ENCODE measurements at regions not wholly inside any gene's neighbourhood (a gene's known extent, or its start where the extent isn't known, plus 50 kb on each side); places are given as distances from the start of the nearest gene placed in this dataset.

DNA sequence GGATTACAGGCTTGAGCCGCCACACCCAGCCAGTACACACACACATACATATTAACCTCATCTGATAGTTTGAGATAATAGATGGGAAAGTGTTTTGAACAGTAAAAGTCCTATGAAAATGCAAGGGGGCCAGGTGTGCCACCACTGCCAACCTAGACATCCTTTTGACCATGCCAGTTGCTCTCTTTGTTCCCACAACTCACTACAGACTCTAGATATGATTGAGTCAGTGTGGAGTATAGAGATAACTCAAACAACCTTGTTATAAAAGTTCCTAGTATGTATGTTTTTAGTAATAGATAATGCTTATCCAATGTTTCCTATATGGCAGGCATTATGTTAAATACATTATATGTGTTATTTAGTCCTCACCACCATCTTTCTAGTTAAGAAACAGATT lies 72.7 kb upstream of the JAK1 start:
- DNase-seq, result no peak
- no peaks in the 10 kb centered on the region for H3K9me3 ChIP-seq (replicated peaks in 1 of 3)
- no peaks in the 10 kb centered on the region for H3K27me3 ChIP-seq
- 94 to 100% (median 99%) methylated on average over 1 of the region's 1 CpG for WGBS, 4 donors
- peaks cover 0 to 7% of the 10 kb centered on the region in 2 donors for H3K4me1 ChIP-seq (replicated peaks in 1 of 2)
- H3K27ac ChIP-seq, result no peak overlapping the region
- H3K36me3 ChIP-seq (replicated peaks in 1 of 2), result no peaks in the 10 kb centered on the region
- no peak overlapping the region for H3K4me3 ChIP-seq
- TF ChIP-seq, protein P1, sequence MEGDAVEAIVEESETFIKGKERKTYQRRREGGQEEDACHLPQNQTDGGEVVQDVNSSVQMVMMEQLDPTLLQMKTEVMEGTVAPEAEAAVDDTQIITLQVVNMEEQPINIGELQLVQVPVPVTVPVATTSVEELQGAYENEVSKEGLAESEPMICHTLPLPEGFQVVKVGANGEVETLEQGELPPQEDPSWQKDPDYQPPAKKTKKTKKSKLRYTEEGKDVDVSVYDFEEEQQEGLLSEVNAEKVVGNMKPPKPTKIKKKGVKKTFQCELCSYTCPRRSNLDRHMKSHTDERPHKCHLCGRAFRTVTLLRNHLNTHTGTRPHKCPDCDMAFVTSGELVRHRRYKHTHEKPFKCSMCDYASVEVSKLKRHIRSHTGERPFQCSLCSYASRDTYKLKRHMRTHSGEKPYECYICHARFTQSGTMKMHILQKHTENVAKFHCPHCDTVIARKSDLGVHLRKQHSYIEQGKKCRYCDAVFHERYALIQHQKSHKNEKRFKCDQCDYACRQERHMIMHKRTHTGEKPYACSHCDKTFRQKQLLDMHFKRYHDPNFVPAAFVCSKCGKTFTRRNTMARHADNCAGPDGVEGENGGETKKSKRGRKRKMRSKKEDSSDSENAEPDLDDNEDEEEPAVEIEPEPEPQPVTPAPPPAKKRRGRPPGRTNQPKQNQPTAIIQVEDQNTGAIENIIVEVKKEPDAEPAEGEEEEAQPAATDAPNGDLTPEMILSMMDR (IDR thresholded peaks at IDR 0.05), result no peak
- TF ChIP-seq POLR2A (IDR thresholded peaks at IDR 0.05), result no peak
- intact Hi-C loops (cut with DNase I), result no loop called here

DNA sequence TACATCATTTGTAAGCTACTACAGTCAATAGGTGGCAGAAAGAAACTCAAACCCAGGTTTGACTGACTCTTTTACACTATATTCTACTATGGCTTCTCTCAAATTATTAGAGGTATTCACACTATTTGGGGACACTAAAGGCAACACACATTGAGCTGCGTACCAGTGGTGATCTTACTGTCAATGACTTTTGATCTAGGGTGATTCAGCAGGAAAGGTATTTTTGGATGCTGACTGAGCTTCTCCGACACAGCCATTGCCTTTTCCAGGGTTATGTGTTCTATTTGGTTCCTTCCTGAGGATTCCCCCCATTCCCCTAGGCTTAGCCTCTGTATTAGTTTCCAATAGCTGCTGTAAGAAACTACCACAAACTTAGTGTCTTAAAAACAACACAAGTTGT lies 73.2 kb upstream of the JAK1 start:
- Histone ChIP-seq H3K27ac (no peak overlapping the region), H3K4me3 (no peak overlapping the region), H3K27me3 (no peaks in the 10 kb centered on the region), H3K36me3 (replicated peaks in 1 of 2) (no peaks in the 10 kb centered on the region), H3K9me3 (replicated peaks in 1 of 3) (no peaks in the 10 kb centered on the region), H3K4me1 (replicated peaks in 1 of 2) (peaks cover 0 to 7% of the 10 kb centered on the region in 2 donors)
- no peak for DNase-seq
- intact Hi-C loops (cut with DNase I), result no loop called here
- TF ChIP-seq POLR2A (IDR thresholded peaks at IDR 0.05), result no peak
- TF ChIP-seq, protein P1 (IDR thresholded peaks at IDR 0.05), result no peak
- WGBS, 4 donors, result 36 to 63% (median 53%) methylated on average over 2 of the region's 2 CpGs

DNA sequence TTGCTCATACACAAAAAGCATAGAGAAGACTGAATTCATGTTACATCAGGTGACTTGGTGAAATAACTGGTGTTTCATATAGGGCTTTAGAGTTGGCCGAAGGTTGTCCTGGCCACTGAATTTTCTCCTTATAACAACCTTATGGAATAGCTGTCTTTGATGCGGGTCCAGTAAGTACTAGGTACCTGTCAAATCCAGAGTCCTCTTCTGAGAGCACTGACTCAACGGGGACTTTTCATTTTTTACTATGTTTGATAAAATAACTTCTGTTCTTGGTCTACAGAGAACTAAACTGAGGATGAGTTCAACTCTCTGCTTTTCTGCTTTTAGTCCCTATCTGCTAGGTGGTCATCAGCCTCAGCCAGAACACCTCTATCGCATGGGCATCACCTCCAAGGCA lies 76.1 kb upstream of the JAK1 start:
- Histone ChIP-seq H3K4me3 (no peak overlapping the region), H3K36me3 (replicated peaks in 1 of 2) (no peaks in the 10 kb centered on the region), H3K9me3 (replicated peaks in 1 of 3) (no peaks in the 10 kb centered on the region), H3K27me3 (no peaks in the 10 kb centered on the region), H3K4me1 (replicated peaks in 1 of 2) (no peaks in the 10 kb centered on the region), H3K27ac (no peak overlapping the region)
- intact Hi-C loops (cut with DNase I), result no loop called here
- TF ChIP-seq, protein P1 (IDR thresholded peaks at IDR 0.05), result no peak
- no peak for TF ChIP-seq POLR2A (IDR thresholded peaks at IDR 0.05)
- DNase-seq, result no peak
- 94 to 99% (median 98%) methylated on average over 4 of the region's 4 CpGs for WGBS, 4 donors

DNA sequence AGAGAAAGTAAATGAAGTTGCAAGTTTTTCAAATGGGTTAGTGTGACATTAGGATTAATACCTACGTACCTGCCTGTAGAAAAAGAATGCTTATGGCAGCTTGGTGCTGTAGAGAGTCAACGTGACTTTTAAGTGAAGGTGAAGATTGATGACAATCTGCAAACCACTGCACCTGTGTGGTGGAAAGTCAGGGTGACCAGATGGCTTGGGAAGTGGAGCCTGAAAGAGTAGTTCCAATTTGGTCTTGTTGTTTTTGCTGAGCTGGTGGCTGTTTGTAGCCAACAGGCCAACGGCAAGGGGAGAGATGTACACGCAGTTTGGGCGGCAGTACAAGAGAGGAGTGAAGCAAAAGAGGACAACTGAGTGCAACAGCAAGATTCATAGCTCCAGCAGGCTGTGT lies 78.1 kb upstream of the JAK1 start:
- Histone ChIP-seq H3K27ac (no peak overlapping the region), H3K4me3 (no peak overlapping the region), H3K27me3 (no peaks in the 10 kb centered on the region), H3K4me1 (replicated peaks in 1 of 2) (no peaks in the 10 kb centered on the region), H3K9me3 (replicated peaks in 1 of 3) (no peaks in the 10 kb centered on the region), H3K36me3 (replicated peaks in 1 of 2) (no peaks in the 10 kb centered on the region)
- intact Hi-C loops (cut with DNase I), result no loop called here
- WGBS, 4 donors, result 87 to 90% (median 89%) methylated on average over 5 of the region's 5 CpGs
- TF ChIP-seq, protein P1 (IDR thresholded peaks at IDR 0.05), result no peak
- TF ChIP-seq POLR2A (IDR thresholded peaks at IDR 0.05), result no peak
- DNase-seq, result no peak

All from adrenal gland (tissue), 9 donors.